Left renal cortex interstitium (tissue), 4 donors: ENCODE measurements at regions not wholly inside any gene's neighbourhood (a gene's known extent, or its start where the extent isn't known, plus 50 kb on each side); places are given as distances from the start of the nearest gene placed in this dataset.
"Not testable (repeated sequence)": the region's sequence is repeated elsewhere in the genome, so short reads cannot be mapped to it uniquely, and the experiment has no call there.

Source experiments
- DNase-seq, 4 donors: peaks; one replicate each; pipeline ENCODE4 v3.0.0-alpha.2; 2013; ENCODE audit warnings: low read depth in 4 of 4, low spot score in 2 of 4, missing footprints in 1 of 4

DNA sequence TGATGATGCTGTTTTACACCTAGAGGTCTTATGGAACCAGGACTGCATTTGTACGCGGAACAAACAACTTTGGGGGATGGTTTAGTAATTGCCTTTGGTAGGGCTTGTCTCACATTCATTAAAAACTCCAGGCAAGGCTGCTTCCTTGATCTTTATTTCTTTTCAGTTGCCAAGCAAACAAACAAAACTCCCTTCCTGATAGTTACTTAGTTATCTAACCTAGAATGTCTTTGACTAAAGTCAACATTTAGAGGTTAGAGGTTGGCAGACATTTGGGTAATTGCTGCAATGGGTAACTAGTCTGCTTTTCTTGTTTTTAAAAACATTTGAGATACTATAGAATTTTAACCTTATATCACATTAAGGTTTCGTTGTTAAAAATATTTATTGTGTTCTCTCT lies 500.9 kb upstream of the PTBP2 start:
- DNase-seq = no peak

DNA sequence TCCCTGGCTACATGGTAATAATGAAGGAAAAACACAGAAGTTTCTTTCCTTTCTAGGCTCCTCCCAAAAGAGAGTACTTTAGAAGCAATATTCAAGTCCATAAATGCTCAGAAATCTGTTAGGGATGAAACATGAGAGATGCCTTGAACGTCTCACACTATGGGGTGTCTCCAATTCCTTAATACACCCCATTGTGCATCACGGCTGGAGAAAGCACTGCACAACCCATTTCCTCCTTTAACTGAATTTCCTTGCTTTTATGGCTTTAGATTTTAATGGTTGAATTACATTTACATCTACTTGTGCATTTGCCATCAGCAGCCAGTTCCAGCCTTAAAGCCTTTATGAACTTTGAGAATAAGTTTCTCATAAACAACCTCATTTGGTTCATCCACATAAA lies 498.9 kb upstream of the PTBP2 start:
- DNase-seq = no peak

DNA sequence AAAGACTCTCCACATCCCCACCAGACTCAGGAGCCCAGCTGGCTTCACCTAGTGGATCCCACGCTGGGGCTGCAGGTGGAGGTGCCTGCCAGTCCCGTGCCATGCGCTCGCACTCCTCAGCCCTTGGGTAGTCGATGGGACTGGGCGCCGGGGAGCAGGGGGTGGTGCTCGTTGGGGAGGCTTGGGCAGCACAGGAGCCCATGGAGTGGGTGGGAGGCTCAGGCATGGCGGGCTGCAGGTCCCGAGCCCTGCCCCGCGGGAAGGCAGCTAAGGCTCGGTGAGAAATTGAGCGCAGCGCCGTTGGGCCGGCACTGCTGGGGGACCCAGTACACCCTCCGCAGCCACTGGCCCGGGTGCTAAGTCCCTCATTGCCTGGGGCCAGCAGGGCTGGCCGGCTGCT lies 497.4 kb upstream of the PTBP2 start:
- not testable (repeated sequence) for DNase-seq

- DNase-seq = no peak
These were observed 488.2 kb upstream of the PTBP2 start for GRCh38 chr1:96233422-96233821.

DNA sequence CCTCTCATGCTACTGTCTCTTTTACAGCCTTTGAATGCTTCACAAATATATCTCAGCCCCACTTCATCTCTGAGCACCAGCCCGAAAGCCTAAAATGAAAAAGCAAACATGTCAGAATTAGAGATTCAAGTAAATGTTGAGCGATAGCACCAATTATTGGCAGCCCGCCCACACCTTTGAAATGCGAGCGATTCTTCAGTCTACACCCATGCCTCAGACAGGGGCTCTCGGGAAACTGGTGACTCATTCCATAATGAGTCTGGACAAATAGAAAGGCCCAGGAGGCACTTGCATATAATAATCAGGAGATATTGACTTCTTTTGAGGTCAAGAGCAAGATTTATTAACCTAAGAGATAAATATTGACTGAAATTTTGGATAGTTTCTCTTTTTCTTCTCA lies 487.3 kb upstream of the PTBP2 start:
- DNase-seq = no peak

GRCh38 chr1:96236156-96236739 lies 485.3 kb upstream of the PTBP2 start:
- DNase-seq = peak; percentile 13 to 49 (median 38)

DNA sequence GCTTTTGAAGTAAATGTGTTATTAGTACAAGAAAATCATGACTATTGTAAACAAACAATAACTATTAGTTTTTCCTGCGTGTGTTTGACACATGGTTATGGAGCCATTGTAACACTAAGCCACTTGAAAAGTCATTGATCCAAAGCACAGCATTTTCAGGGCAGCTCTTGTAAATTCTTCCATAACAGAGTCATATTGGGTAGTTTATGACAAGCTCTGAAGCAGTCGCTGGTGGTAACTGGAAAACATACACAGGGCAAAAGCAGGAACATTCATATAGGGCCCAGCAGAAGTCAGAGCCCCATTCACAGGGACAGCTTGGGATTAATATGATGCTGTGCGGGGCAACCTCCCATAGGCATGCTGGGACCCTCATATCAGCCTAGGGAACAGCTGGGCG lies 483.2 kb upstream of the PTBP2 start:
- no peak for DNase-seq

DNA sequence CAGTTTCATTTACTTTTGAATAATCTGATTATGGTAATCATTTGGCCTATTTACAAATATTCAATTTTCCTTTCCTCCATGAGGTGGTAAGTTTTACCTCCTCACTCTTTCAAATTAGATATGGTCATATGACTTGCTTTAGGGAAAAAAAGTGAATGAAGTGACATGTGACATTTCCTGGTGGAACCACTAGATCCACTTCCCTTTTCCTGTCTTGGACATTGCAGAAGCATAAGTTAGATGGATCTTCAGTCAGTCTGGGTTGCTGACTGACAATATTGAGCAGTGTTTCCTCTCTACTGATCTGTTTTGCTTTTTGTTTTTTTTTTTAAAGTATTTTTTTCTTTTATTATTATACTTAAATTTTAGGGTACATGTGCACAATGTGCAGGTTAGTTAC lies 481.1 kb upstream of the PTBP2 start:
- DNase-seq = no peak

GRCh38 chr1:96253246-96254035 lies 468.1 kb upstream of the PTBP2 start:
- DNase-seq = no peak

DNA sequence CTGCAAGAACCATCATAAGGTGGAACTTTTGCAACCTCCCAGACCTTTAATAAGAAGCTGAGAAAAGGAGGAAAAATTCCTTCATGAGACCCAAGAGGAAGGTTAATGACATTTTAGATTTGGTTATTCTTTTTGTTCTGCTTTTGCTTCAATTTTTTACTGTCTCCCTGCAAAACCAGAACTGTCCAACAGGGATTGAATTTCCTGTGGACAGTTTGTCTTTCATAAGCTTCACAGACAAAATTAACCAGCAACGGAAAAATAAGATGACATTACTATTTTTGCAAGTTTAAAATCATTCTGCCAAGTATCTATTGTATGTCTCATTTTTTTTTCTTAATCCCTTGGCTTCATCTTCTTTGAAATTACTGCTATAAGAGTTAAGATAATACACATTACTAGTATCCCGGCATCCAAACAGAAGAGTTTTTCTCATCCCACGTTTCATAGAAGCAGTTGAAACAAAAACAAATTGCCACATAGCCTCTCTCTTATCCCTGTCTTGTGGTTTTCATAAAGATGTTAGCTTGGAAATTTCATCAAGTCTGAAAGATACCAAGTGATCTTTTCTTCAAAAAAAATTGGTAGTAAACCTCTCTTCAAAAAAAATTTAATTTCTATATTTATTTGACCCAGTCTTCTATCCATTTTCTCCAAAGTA lies 465.3 kb upstream of the PTBP2 start:
- no peak for DNase-seq

DNA sequence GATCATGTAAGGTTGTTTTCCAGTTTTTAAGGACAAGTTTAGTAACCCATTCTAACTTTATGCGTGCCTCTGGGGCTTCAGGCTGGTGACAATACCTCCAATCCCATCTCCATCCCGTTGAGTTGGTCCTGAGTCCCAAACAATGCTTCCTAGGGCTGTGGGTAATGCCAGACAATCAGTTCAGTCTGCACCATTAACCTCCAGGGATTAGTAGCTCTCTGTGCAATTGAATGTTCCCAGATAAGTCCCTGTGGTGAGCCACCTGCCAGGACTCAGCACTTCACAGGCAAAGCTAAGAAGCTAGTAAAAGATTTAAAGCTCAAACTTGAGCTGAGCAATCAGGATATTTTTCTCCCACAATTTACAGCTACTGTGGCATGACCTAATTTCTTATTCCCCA lies 462.2 kb upstream of the PTBP2 start:
- no peak for DNase-seq

DNA sequence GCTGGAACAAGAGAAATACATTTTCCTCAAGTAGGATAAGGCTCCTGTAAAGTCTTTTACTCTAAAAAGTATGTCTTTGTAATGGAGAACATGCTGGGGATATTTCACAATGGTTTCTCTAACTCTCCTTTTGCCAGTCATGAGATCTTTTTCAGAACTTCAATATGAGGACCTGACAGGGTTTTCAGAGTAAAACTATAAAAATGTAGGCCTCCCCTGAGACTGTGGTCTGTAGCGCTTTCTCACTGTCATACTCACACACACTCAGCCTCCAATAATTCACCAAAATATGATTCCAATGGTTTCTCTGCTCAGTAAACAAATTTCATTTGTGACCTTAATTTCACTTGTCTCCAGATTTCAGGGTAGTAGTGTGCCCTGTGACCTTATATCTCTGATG lies 440.1 kb upstream of the PTBP2 start:
- no peak for DNase-seq

DNA sequence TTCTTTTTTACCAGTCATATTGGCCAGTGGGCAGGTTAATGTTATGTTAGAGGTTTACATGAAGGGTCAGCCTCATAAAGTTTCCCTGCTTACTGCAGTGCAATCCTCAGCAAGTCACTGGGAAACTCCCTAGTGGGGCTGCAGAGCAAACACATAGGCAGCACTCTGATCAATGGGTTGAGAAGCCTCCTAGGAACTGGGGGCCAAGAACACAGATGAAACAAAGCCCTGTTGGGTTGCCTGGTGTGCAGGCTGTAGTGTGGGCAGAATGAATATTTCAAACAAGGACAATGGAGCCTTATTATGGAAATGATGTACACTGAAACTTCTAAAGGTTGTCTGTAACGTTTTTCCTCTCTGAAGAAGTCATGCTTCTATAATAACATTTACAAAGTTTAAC lies 431.6 kb upstream of the PTBP2 start:
- no peak for DNase-seq

GRCh38 chr1:96290801-96291200 lies 430.8 kb upstream of the PTBP2 start:
- no peak for DNase-seq

DNA sequence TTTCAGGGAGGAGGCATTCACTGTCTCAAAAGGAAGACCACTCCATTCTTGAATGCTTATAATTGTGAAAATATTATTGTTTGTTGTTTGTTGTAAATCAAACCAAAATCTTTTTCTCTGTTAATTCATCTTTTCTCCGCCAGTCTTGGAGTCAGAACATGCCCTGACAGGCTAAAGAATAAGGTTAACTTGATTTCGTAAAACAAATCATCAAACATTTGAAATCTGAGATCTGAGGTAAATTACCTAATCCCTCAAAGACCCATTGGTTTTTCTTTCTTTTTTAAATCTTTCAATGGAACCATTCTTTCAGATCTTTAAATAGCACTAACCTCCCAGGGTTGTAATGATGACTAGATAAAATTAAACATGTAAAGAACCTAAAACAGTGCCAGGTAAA lies 430.1 kb upstream of the PTBP2 start:
- DNase-seq = no peak

GRCh38 chr1:96292141-96292540 lies 429.4 kb upstream of the PTBP2 start:
- no peak for DNase-seq

GRCh38 chr1:96296991-96297390 lies 424.6 kb upstream of the PTBP2 start:
- DNase-seq = no peak

DNA sequence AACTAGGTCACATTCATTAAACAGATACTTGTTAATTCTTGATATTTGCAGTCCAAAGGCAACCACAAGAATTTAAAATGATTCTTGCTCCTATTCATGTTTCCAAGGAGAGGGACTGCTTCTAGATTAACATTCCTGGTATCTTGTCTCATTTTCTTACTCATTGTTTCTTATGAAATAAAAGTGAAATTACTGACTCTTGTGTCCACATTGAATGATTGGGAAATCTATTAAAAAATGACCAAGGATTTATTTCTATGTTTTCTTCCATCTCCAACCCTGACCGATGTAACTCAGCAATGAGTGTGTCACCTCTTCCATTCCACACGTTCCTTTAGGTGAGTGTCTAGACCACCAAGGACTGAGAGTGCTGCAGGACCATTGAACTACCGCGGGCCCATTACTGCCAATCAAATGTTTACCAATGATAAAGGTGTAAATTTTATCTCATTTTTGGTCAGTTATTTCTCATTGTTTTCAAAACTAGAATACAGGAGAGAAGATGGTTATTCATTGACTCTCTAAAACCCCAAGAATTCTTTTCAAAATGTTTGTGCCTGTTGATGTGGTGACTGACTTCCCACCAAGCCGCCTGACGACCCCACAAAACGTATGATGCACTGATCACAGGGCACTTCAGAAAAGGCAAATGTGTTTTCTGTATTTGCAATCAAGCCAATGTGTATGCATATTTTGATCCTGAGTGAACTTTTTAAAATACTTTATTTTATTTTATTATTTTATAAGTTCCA lies 414.6 kb upstream of the PTBP2 start:
- no peak for DNase-seq

- DNase-seq = no peak
These were observed 413.3 kb upstream of the PTBP2 start for GRCh38 chr1:96308314-96308713.

GRCh38 chr1:96309783-96310182 lies 411.8 kb upstream of the PTBP2 start:
- DNase-seq = no peak

GRCh38 chr1:96313216-96313615 lies 408.4 kb upstream of the PTBP2 start:
- DNase-seq = no peak
